GM19463 (cell line): ENCODE measurements at regions not wholly inside any gene's neighbourhood (a gene's known extent, or its start where the extent isn't known, plus 50 kb on each side); places are given as distances from the start of the nearest gene placed in this dataset.

Experiments used
- ATAC-seq: cut with Tn5 transposase; IDR thresholded peaks from one replicate; pipeline ENCODE4 v1.9.1; 2021; ENCODE audit warnings: mild to moderate bottlenecking, moderate library complexity; ENCODE audit not compliant: unreplicated experiment

DNA sequence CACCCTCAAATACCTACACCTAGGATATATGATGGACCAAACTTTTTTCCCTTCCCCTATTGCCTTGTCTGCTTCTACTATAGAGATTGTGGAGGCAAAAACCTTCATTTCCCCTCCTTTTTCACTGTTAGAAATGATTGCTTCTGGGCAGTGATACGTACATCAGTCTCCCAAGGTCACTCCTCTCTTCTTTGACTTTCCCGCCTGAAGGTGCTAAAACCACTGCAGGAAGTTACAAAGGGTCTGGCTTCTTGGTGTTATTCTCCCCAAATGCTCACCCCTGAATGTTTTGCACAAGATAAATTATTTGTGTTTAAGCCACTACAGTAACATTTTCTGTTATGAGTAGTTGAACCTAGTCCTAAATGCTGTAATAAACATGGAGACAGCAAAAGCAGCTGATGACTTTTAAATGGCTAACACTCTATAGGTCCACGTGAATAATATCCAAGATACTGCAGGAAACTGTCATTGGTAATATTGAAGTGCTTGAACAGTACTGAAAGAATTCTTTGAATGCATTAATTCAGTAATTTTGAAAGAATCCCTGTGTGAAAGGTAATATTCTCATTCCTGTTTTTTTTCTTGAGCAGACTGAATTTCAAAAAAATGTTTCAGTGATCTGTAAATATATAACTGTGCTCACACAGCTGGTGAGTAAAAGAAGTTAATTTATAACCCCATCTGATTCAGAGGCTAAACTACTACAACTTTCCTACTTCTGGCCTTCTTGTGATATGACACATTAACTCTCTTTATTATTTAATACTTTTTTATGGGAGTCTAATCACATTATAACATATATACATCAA is 865.1 kb downstream of the EFNB2 start:
- no peak for ATAC-seq

DNA sequence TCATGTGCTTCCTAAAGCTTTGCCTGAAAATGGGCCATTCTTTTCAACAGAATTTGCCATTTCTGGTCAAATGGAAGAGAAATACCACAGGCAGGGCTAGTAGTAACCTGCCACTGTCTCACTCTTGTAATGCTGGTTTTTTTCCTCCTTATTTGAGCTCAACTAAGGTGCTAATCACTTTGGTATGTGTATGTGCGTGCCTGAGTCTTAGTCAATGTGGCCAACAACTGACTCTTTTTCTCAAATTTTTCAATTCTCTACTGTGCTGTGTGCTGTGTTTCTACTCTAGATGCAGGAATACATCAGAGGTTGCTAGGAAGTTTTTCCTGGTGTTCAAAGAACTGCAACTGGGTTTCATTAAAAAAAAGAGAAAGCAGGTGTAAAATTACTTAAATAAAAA is 870.2 kb downstream of the EFNB2 start:
- ATAC-seq = no peak

- no peak for ATAC-seq
Measured at GRCh38 chr13:105663182-105663581, 872.3 kb downstream of the EFNB2 start.

- ATAC-seq = no peak
Measured at GRCh38 chr13:105660561-105660960, 874.9 kb downstream of the EFNB2 start.

DNA sequence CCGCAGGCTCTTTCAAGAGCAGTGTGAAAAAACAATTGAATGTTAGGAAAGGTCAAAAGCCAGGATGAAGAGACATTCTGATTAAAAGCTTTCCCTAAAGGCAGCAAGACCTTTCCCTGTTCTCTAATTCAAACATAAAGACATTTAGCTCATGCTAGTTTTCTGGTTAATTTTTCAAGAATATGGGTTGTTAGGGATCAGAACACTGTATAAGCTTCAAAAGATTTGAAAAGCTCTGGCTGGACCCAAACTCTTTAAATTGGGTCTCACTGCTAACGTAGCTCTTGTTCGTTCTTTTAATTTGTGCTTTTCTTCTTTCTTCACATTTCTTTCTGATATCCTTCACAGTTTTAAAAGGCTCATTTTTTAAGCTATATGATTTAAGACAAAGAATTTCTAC is 877.0 kb downstream of the EFNB2 start:
- ATAC-seq = no peak

- no peak for ATAC-seq
Measured at GRCh38 chr13:105655046-105655445, 880.4 kb downstream of the EFNB2 start.

DNA sequence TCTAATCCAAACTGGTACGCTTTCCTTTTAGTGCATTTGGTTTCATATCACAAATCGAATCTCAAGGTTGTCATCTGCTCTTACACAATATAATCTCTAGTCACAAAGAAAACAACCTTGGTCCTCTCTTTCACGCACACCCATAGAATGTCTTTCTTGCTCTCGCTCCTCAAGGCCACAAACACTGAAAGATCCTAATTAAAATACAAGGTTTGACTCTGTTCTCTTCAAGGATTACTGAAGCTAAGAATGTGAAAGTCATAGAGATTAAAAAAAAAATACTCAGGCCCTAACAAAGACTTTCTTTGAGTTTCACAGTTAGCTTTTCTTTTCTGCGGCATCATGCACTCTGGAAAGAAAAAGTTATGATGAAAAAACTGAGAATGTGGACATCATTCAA is 891.5 kb downstream of the EFNB2 start:
- no peak for ATAC-seq

DNA sequence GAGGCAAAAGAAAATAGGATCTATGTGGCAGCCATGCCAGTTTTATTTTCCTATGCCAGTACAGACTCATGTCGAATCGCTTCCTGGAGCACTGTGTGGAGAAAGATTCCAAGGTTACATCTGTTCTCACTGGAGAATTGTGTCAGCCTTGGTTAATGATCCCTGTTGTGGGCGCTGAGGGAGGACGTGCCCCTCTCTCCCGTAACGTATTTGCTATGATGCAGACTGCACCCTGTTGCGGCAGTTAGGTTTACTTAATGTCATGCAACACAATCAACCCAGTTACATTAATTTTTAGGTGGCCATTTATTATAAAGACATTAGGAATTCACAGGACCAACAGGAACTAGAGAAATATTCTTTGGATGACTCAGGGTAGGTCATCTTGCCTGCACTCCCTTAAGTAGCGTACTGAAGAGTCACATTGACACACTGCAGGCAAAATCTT is 892.9 kb downstream of the EFNB2 start:
- ATAC-seq = no peak

- ATAC-seq = no peak
Measured at GRCh38 chr13:105641121-105641520, 894.3 kb downstream of the EFNB2 start.

DNA sequence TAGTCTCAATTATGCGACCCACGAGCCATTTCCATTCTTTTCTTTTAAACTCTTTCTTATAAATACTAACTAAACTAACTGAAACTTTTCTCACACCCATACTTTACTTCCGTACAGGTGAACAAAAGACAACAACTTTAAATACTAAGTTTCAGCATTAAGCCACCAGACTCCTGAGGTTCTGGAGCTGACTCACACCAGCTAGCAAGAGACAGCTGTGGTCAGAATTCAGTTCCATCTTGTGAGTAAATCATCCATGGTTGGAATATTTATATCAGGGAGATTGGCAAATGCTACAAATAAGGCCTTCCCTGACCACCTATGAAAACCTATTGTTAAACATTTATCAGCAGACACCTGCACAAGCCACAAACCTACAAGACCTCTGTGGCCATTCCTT is 897.0 kb downstream of the EFNB2 start:
- ATAC-seq = no peak

- ATAC-seq = no peak
Measured at GRCh38 chr13:105634059-105634458, 901.4 kb downstream of the EFNB2 start.

DNA sequence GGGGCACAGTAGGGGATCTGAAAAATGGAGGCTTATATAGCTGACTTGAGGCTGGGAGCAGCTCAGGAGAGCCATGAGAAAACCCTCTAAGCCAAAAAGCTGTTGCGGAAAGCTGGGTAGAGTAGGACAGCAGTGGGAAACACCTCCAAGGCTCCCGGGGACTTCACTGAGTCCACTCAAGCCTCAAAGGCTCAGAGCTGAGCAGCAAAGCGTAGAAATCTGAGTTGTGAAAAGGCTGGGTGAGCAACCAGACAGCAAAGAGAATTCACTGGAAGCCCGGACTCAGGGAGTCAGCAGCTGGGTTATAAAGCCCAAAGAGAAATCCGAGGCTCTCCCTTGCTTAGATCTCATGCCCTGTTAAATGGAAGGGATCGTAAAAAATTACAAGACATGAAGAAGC is 905.0 kb downstream of the EFNB2 start:
- no peak for ATAC-seq

GRCh38 chr13:105627270-105627669 is 908.2 kb downstream of the EFNB2 start:
- no peak for ATAC-seq

DNA sequence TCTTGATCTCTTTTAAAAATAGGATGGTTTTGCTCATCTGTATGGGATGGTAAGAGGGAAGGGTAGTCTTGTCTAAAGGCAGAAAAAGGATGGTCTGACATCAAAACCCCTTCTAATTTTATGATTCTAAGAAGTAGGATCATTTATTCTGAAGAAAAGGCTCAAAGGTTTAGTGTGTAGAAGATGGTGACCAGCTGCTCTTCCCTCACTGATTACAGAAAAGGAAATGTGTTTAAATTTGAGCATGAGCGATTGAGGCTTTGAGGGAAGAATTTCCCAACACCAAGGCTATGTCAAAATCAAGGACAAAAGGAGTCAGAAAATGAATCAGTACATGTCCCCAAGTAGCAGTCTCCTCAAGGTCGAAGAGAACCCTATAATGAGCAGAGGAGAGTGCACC is 909.8 kb downstream of the EFNB2 start:
- no peak for ATAC-seq

DNA sequence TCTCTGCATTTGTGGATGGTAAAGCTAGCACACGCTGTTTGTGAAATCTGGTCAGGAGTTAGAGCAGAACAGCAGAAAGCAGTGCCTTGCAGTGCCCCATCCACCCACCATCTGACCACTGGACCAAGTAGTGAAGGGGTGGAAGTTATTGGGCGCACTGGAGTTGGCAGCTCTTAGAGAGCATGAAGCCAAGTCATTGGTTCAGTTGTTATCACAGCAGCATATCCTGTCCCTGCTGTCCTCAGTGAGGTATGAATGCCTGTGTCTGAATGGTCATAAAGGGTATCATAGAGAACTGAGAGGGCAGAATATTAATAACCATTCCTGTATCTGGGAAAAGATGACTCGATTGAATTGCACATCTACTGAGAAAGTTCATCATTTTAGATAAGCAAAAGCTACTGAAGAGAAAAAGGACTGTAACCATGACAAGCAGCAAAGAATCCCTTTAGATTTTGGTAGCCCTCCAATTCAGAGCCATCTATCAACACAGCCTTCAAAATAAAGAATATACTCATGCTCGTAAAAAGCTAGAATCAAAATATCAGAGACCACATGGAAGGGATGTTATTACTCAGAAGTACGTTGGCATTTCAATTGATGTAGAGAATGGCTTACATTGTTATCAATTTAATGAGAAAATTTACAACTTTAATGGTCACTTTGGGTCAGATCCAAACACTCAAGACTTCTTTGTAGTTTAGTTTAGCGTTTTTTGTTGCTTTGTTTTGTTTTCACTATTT is 919.0 kb downstream of the EFNB2 start:
- ATAC-seq = no peak

DNA sequence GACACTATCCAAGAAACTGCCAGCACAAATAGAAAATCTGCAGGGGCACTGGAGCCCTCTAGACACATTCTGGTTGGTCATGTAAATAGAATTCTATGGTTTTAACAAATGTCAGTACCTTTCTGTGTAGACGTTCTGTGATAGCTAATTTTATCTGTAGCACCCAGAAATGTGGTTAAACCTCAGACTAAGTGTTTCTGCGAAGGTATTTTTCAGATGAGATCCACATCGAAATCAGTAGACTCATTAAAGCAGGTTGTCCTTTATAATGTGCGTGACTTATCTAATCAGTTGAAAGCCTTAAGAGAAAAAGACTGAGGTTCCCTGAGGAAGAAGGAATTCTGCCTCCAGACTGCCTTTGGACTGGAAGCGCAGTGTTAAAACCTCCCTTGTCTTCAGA is 922.9 kb downstream of the EFNB2 start:
- ATAC-seq = no peak

DNA sequence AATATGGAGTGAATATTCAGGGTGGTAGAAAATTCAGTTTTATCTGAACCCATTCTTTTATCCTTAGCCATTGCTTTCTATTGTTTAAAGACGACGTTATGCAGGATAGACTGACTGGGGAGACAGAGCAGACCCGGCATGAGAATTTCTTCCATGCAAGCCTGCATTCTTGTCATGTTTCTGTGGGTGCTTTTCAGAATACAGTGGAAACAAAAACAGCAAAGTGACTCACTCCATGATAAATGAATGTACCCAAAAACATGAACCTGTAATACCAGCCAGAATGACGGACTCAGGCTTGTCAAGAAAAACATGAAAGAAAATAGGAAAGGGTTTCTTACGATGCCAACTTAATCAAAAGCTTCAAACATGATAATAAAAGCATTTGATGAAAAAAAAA is 924.0 kb downstream of the EFNB2 start:
- no peak for ATAC-seq

DNA sequence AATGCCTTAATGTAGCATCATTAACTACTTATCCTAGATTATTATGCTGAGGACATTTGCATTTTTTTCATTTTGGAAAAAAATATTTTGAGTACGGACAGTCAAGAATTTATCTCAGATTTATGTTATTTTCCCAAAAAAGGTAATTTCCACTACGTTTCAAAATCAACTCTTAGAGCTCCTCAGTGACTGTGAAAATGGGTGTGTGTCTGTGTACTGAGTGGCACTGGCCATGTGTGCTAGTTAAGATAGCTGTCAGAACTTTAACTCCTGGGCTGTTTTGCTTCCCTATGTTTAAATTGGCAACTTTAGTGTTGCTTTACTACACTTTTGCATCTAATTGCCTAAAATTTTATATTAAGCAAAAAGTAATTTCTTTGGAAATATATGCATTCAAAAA is 927.4 kb downstream of the EFNB2 start:
- ATAC-seq = no peak

DNA sequence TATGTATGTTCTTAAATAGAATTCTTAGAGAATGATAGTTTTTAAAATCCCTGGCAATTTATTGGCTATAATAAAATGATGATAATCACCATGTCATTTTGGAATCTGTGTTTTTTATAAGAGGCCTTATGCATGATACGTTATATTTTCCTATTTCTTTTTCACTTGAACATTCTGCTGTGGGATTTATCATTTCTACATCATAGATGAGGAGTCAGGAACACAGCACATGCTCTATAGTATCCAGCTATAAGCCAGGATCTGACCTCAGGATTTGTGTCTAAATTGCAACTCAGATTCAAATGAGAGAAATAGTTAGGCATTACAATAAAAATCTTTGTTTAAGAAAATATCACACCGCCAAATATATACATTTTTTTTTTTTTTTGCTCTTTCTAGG is 928.0 kb downstream of the EFNB2 start:
- ATAC-seq = no peak

- ATAC-seq = no peak
Measured at GRCh38 chr13:105607016-105607415, 928.4 kb downstream of the EFNB2 start.

DNA sequence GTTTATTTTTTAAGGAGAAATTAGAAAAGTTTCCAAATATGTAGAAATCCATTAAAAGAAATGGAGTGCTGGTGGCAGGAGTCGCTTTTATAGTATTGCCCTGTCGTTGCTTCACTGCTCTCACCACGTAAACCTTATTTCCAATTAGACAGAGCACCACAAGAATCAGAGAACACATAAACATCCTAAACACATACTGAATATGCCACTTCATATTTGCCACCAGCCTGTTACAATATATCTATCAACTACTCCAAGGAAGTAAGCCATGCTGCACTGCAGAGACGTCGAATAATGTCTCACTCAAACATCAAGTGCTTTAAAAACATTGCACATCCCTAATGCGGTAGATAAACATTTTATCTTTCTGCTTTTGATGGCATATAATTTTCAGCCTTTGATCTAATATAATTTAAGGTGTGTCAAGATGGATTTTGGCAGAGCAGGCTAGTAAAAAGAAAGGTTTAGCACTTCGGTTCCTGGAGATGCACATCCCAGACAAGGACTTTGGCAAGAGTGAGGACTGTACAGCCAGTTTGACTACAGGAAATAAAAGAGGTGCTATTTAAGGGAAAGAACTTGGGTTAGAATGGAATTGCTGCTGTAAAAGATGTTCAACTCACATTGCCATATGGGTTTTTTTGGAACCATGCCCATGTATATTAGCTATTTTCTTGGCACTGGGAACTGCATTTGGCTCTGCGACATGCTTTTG is 932.3 kb downstream of the EFNB2 start:
- no peak for ATAC-seq
